SIG-M5 treated with dmso at 0.1 percent for 504 hours (cell line): ENCODE measurements at regions not wholly inside any gene's neighbourhood (a gene's known extent, or its start where the extent isn't known, plus 50 kb on each side); places are given as distances from the start of the nearest gene placed in this dataset.

ENCODE experiments used
- DNase-seq: peaks from one replicate; lab custom pipeline; 2025; ENCODE audit not compliant: unreplicated experiment; lab: John Stamatoyannopoulos, UW

- DNase-seq: no peak
These were observed 84.9 kb upstream of the C21orf91 start for GRCh38 chr21:17903929-17904639.

- DNase-seq: peak; percentile 22
These were observed 84.1 kb upstream of the C21orf91 start for GRCh38 chr21:17903029-17903806.

GRCh38 chr21:17901458-17902079, 82.4 kb upstream of the C21orf91 start:
- DNase-seq: no peak

GRCh38 chr21:17900990-17901385, 81.8 kb upstream of the C21orf91 start:
- DNase-seq: no peak

- DNase-seq: no peak
These were observed 81.3 kb upstream of the C21orf91 start for GRCh38 chr21:17900281-17900989.

GRCh38 chr21:17889171-17889570, 70.0 kb upstream of the C21orf91 start:
- no peak for DNase-seq

GRCh38 chr21:17869115-17869514, 50.0 kb upstream of the C21orf91 start:
- no peak for DNase-seq
